ENCODE measurements at regions not wholly inside any gene's neighbourhood (a gene's known extent, or its start where the extent isn't known, plus 50 kb on each side); places are given as distances from the start of the nearest gene placed in this dataset.
A peak's percentile ranks its signal among the peaks of the same experiment; 100 is the strongest.
"Not testable (repeated sequence)": the region's sequence is repeated elsewhere in the genome, so short reads cannot be mapped to it uniquely, and the experiment has no call there.

DNA sequence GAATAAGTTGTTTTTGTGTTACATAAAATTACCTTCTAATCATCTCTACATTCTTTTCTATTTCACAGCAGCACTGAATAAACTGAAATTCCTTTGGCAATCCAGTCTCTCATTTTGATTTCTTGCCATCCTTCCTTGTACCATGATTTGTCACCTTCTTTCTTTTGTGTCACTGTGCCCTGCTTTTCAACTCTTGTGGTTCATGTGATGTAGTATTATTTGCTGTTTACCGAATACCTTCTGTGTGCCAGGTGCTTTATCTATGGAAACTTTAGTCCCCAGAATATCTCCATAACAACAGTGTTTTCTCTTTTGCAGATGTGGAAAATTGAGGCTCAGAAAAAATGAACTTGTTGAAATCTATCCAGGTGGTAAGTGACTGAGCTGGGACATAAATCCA is 220.3 kb downstream of the STK31 start:
- H3K4me3 ChIP-seq (ENCODE audit: low read depth, low read length), result no peak overlapping the region
- no peak for TF ChIP-seq CTCF (IDR thresholded peaks at IDR 0.05; ENCODE audit: insufficient read depth, low read depth, low read length, missing control alignments)
- DNase-seq (ENCODE audit: low read depth), result no peak

DNA sequence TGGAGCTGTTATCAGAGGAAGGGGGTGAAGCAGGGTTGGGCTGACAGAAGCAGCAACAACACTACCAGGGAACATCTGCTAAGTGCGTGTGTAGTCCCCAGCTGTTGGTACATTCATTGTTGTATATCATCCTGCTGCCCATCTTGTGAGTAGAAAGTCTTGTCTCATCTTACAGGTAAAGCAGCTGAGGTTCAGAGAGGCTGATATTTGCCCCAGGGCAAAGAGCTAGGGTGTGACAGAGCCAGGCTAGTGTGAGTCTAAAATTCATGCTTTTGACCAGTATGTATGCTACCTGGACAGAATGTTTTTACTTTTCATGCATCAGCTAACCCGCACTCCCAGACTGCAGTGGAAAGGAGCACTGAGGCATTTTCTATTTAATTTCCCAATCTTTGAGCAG is 221.6 kb downstream of the STK31 start:
- no peak for DNase-seq (ENCODE audit: low read depth)
- no peak for TF ChIP-seq CTCF (IDR thresholded peaks at IDR 0.05; ENCODE audit: insufficient read depth, low read depth, low read length, missing control alignments)
- H3K4me3 ChIP-seq (ENCODE audit: low read depth, low read length), result no peak overlapping the region

GRCh38 chr7:23938215-23938614 is 228.2 kb downstream of the STK31 start:
- TF ChIP-seq CTCF (IDR thresholded peaks at IDR 0.05; ENCODE audit: insufficient read depth, low read depth, low read length, missing control alignments), result no peak
- no peak for DNase-seq (ENCODE audit: low read depth)
- H3K4me3 ChIP-seq (ENCODE audit: low read depth, low read length), result no peak overlapping the region

DNA sequence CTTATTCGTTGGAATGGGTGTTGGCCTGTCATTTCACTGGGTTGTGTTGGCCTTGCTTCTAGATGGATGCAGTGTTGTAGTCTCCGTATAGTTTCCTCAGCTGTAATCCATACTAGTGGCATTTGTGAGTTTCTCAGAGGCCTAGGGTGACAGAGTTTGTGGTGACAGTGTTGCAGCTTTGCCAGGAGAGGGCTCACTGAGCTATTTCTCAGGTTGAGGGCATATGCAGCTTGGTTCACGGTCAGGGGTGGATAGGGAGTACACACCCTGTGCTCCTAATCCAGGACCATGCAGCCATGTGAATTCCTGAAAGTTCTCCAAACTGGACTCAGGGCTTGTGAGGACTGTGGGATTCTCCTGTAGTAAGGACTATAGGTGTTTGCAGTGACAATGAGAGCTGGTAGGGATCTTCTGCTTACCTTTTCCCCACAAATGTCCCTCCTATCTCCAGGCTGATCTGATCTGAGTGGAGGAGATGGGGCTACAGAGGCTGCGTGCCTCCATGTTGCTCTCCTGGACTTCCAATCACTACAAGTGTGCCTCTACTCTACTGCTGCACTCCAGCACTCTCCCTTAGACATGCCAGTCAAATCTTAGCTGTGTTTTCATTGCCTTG is 229.0 kb downstream of the STK31 start:
- peak; percentile 67 for TF ChIP-seq CTCF (IDR thresholded peaks at IDR 0.05; ENCODE audit: insufficient read depth, low read depth, low read length, missing control alignments)
- H3K4me3 ChIP-seq (ENCODE audit: low read depth, low read length), result no peak overlapping the region
- DNase-seq (ENCODE audit: low read depth), result peak; percentile 66

DNA sequence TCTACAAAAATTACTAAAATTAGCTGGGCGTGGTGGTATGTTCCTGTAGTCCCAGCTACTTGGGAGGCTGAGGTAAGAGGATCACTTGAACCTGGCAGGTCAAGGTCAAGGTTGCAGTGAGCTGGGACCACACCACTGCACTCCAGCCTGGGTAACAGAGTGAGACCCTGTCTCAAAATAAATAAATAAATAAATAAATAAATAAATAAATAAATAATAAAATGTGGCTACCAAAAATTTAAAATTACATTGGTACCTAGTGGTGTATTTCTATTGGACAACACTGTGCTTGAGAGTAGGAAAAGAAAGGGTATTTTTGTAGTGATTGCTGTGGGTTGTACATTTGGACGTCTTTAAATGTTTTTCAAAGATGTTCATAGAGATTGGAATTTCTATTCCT is 229.7 kb downstream of the STK31 start:
- DNase-seq (ENCODE audit: low read depth); H3K4me3 ChIP-seq (ENCODE audit: low read depth, low read length): not testable (repeated sequence)

DNA sequence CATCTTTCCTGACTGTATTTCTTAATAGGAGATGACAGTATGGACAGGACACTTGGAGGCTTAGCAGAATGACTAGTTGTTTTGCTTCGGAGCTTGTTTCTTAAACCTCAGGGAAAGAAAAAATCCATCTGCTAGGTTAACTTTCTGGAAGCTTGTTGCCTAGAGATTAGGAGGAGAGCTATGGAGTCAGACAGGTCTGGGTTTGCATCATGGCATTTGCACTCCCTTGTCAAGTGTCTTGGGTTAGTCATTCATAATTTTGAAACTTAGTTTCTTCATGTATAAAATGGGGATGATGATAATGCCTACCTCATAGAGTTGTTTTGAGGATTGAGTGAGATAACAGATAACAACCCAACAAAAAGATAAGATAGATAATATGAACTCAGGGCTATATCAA is 231.5 kb downstream of the STK31 start:
- DNase-seq (ENCODE audit: low read depth), result no peak
- no peak for TF ChIP-seq CTCF (IDR thresholded peaks at IDR 0.05; ENCODE audit: insufficient read depth, low read depth, low read length, missing control alignments)
- H3K4me3 ChIP-seq (ENCODE audit: low read depth, low read length), result no peak overlapping the region

DNA sequence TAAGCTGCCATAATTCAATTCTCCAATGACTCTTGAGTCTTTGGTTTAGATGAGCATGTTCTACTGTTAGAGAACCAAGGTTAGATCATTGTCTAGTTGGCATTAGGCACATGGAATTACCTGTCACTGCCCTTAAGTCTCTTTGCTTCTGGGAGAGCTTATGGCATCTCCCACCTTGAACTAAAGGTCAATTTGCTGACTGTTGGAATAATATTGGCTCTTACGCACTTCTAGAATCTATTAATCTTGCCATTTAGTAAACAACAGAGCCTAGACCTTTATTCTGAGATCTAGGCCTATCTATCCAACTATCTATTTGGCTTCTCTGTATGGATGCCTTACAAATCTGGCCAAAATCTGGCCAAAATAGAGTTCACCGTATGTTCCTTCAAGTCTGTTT is 232.0 kb downstream of the STK31 start:
- H3K4me3 ChIP-seq (ENCODE audit: low read depth, low read length), result no peak overlapping the region
- DNase-seq (ENCODE audit: low read depth), result no peak
- no peak for TF ChIP-seq CTCF (IDR thresholded peaks at IDR 0.05; ENCODE audit: insufficient read depth, low read depth, low read length, missing control alignments)

Measured in GM12865 (cell line).